ENCODE measurements at regions not wholly inside any gene's neighbourhood (a gene's known extent, or its start where the extent isn't known, plus 50 kb on each side); places are given as distances from the start of the nearest gene placed in this dataset.

GRCh38 chr3:72086042-72086742, 301.2 kb upstream of the PROK2 start:
- TF ChIP-seq CTCF (IDR thresholded peaks at IDR 0.05) (no peak), ZFX (IDR thresholded peaks at IDR 0.05; ENCODE audit: borderline replicate concordance) (no peak)
